CD14-positive monocyte (primary cell): ENCODE measurements at regions not wholly inside any gene's neighbourhood (a gene's known extent, or its start where the extent isn't known, plus 50 kb on each side); places are given as distances from the start of the nearest gene placed in this dataset.

Experiments used
- DNase-seq, 3 donors: peaks; one replicate each; pipeline ENCODE4 v3.0.0-alpha.2; 2011 to 2022
- H2AFZ ChIP-seq: 2 replicates; pipeline ENCODE4 v1.6.0; 2012; ENCODE audit warnings: mild to moderate bottlenecking, low read depth, low read length, inconsistent platforms; ENCODE audit not compliant: insufficient read depth, poor library complexity, severe bottlenecking
- H3K27ac ChIP-seq, 2 donors: 1 replicate in 1 of 2; 2 replicates in 1 of 2; pipeline ENCODE4 v1.5.1; 2012 to 2013; ENCODE audit warnings: low read length in 2 of 2, control low read depth in 1 of 2, inconsistent platforms in 1 of 2, low read depth in 1 of 2, mild to moderate bottlenecking in 1 of 2
- H3K27me3 ChIP-seq, 2 donors: one replicate each; pipeline versions ENCODE4 v1.6.0 to v1.6.1; 2011 to 2013; ENCODE audit warnings: low read length in 2 of 2; ENCODE audit not compliant: control insufficient read depth in 2 of 2, insufficient read depth in 2 of 2
- H3K36me3 ChIP-seq, 2 donors: replicated peaks in 1 of 2; 1 replicate in 1 of 2; 2 replicates in 1 of 2; pipeline versions ENCODE4 v1.5.1 to v1.6.1; 2012 to 2013; ENCODE audit warnings: low read length in 2 of 2, control low read depth in 1 of 2, inconsistent platforms in 1 of 2, mild to moderate bottlenecking in 1 of 2; ENCODE audit not compliant: insufficient read depth in 2 of 2, control insufficient read depth in 1 of 2
- H3K4me1 ChIP-seq, 2 donors: 1 replicate in 1 of 2; 2 replicates in 1 of 2; pipeline versions ENCODE4 v1.5.1 to v1.6.1; 2012 to 2013; ENCODE audit warnings: low read length in 2 of 2, control low read depth in 1 of 2, inconsistent platforms in 1 of 2, mild to moderate bottlenecking in 1 of 2, moderate library complexity in 1 of 2; ENCODE audit not compliant: insufficient read depth in 2 of 2, control insufficient read depth in 1 of 2
- H3K4me2 ChIP-seq: replicated peaks from 2 replicates; pipeline ENCODE3; 2012; ENCODE audit warnings: low read length, moderate library complexity, mild to moderate bottlenecking; ENCODE audit not compliant: poor library complexity, severe bottlenecking; ENCODE audit errors: extremely low read depth
- H3K4me3 ChIP-seq, 3 experiments: fragments of 200-600 bp in 1 of 3; sonication (generic) in 1 of 3; replicated peaks in 1 of 3; 1 replicate in 2 of 3; 2 replicates in 1 of 3; pipeline ENCODE4 v1.5.1; 2011 to 2013; ENCODE audit warnings: low read length in 3 of 3, mild to moderate bottlenecking in 3 of 3, control low read depth in 2 of 3, low read depth in 2 of 3, inconsistent platforms in 1 of 3, moderate library complexity in 1 of 3
- H3K79me2 ChIP-seq: 2 replicates; pipeline ENCODE4 v1.6.0; 2012; ENCODE audit warnings: mild to moderate bottlenecking, control low read depth, inconsistent platforms, low read length, moderate library complexity; ENCODE audit not compliant: insufficient read depth
- H3K9ac ChIP-seq: 2 replicates; pipeline ENCODE4 v1.6.0; 2017; ENCODE audit warnings: low read length, mild to moderate bottlenecking; ENCODE audit not compliant: insufficient read depth, poor library complexity, severe bottlenecking
- H3K9me3 ChIP-seq, 2 donors: replicated peaks in 1 of 2; 1 replicate in 1 of 2; 2 replicates in 1 of 2; pipeline versions ENCODE4 v1.5.1 to v1.6.1; 2012 to 2013; ENCODE audit warnings: low read length in 2 of 2, control low read depth in 1 of 2; ENCODE audit not compliant: control insufficient read depth in 1 of 2, insufficient read depth in 1 of 2
- H4K20me1 ChIP-seq: 2 replicates; pipeline ENCODE4 v1.6.0; 2012; ENCODE audit warnings: mild to moderate bottlenecking, low read length, control low read depth, moderate library complexity; ENCODE audit not compliant: insufficient read depth
- H3K27ac Mint-ChIP-seq, 7 donors: one replicate each; pipeline ENCODE4 v1.8.0; 2020; ENCODE audit warnings: mild to moderate bottlenecking in 7 of 7, mixed read lengths in 7 of 7, moderate library complexity in 6 of 7, inconsistent platforms in 2 of 7
- H3K27me3 Mint-ChIP-seq, 3 donors: one replicate each; pipeline ENCODE4 v1.8.0; 2021 to 2022; ENCODE audit warnings: low read depth in 3 of 3, mild to moderate bottlenecking in 3 of 3, mixed read lengths in 3 of 3, moderate library complexity in 3 of 3, inconsistent platforms in 1 of 3
- H3K36me3 Mint-ChIP-seq, 2 donors: one replicate each; pipeline ENCODE4 v1.8.0; 2020; ENCODE audit warnings: mixed read lengths in 2 of 2, inconsistent platforms in 1 of 2, mild to moderate bottlenecking in 1 of 2
- H3K4me1 Mint-ChIP-seq: one replicate; pipeline ENCODE4 v1.8.0; 2020; ENCODE audit warnings: mild to moderate bottlenecking, mixed read lengths
- H3K4me3 Mint-ChIP-seq, 2 donors: one replicate each; pipeline ENCODE4 v1.8.0; 2020; ENCODE audit warnings: mild to moderate bottlenecking in 2 of 2, mixed read lengths in 2 of 2, moderate library complexity in 1 of 2
- H3K9me3 Mint-ChIP-seq, 7 donors: one replicate each; pipeline ENCODE4 v1.8.0; 2020 to 2022; ENCODE audit warnings: mixed read lengths in 7 of 7, mild to moderate bottlenecking in 6 of 7, moderate library complexity in 6 of 7, inconsistent platforms in 2 of 7
- WGBS: methylation state at CpG from one replicate; pipeline ENCODE4 v1.1.5; 2013; ENCODE audit warnings: missing lambda C conversion rate; ENCODE audit not compliant: insufficient coverage; 5-methylcytosine and 5-hydroxymethylcytosine counted together
- intact Hi-C, 2 donors: fragments of 100-400 bp; cut with micrococcal nuclease; formaldehyde crosslinking; loops; one replicate each; pipeline versions ENCODE4 v1.15.0 to v1.15.1; 2023
- TF ChIP-seq, protein P1 (sequence below): fragments of 200-600 bp; IDR thresholded peaks from one replicate; pipeline ENCODE4 v1.8.0; 2022; ENCODE audit warnings: antibody characterized with exemption, mild to moderate bottlenecking

DNA sequence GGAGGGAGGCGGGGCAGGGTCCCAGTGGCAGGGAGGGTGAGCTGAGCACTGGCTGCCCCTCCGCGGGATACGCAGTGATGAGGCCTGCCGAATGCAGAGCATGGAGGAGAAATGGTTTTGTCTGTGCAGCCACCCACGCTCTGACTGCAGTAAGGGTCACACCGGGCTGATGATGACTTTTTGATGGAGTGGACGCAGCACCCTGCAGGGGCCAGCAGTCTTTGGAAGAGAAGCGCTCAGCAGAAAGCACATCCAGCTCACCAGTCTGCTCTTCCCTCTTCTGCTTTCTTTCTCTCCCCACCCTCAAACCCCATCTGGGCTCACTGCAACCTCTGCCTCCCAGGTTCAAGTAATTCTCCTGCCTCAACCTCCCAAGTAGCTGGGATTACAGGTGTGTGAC lies 61.9 kb upstream of the ATP1A1 start:
- Histone ChIP-seq H3K9ac (no peak overlapping the region), H3K4me1 (peaks cover 13 to 27% of the 10 kb centered on the region in 2 donors), H3K4me2 (no peak overlapping the region), H3K27me3 (no peaks in the 10 kb centered on the region), H3K79me2 (no peaks in the 10 kb centered on the region), H4K20me1 (no peaks in the 10 kb centered on the region), H2AFZ (no peak overlapping the region), H3K27ac (no peak overlapping the region), H3K4me3 (no peak overlapping the region), H3K36me3 (no peaks in the 10 kb centered on the region), H3K9me3 (no peaks in the 10 kb centered on the region)
- no peak for DNase-seq
- TF ChIP-seq, protein P1, sequence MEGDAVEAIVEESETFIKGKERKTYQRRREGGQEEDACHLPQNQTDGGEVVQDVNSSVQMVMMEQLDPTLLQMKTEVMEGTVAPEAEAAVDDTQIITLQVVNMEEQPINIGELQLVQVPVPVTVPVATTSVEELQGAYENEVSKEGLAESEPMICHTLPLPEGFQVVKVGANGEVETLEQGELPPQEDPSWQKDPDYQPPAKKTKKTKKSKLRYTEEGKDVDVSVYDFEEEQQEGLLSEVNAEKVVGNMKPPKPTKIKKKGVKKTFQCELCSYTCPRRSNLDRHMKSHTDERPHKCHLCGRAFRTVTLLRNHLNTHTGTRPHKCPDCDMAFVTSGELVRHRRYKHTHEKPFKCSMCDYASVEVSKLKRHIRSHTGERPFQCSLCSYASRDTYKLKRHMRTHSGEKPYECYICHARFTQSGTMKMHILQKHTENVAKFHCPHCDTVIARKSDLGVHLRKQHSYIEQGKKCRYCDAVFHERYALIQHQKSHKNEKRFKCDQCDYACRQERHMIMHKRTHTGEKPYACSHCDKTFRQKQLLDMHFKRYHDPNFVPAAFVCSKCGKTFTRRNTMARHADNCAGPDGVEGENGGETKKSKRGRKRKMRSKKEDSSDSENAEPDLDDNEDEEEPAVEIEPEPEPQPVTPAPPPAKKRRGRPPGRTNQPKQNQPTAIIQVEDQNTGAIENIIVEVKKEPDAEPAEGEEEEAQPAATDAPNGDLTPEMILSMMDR, result no peak
- intact Hi-C loops, result no loop called here
- no peaks in the 10 kb centered on the region for H3K9me3 Mint-ChIP-seq
- WGBS, result 83% methylated on average over 6 of the region's 9 CpGs
- H3K4me1 Mint-ChIP-seq, result no peaks in the 10 kb centered on the region
- H3K27me3 Mint-ChIP-seq, result no peaks in the 10 kb centered on the region
- H3K36me3 Mint-ChIP-seq, result no peaks in the 10 kb centered on the region
- no peak overlapping the region for H3K4me3 Mint-ChIP-seq
- H3K27ac Mint-ChIP-seq, result no peak overlapping the region

DNA sequence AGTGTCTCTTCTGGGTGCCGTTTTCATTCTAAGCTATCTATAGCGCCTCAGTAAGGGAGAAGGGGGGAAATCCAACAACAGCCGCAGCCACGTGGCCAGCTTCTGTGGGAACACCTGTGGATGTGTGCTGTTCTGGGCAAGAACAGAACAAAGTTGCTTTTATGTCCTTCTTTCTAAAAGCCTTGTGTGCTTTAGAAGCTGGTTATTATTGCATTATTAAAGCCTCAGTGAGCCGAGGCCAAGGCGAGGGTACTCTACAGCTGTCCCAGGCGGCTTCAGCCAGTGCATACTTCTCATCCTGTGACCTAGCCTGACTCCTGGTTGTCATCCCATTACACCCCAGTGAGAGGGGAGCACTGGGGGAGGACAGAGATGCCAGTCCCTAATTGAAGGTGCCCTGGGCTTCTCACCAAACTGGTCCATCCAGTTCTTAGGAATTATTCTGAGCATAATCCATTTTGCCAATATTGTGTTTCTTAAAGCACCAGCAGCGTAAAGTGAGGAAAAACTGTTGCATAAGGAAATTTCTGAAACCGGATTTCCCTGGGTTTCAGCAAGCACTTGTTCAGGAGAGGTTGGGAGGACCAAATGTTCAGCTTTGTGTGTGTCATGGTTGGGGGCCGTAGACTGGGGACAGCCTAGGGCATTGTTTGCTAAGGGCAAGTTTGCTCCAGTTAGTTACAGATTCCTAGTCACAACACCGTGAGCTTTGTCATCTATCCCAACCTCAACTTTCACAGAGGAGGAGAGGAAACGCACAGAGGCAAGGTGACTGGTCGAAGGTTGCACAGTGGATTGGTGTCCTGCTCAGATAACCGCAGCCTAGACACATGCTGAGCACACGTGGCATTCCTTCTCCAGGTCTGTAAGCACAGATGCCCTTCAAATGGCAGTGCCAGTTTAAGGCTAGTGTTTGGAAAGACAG lies 61.0 kb upstream of the ATP1A1 start:
- H3K27ac Mint-ChIP-seq, result peak overlapping the region in 1 of 7 donors; percentile 8
- no peaks in the 10 kb centered on the region for H3K36me3 Mint-ChIP-seq
- TF ChIP-seq, protein P1, result no peak
- Histone ChIP-seq H3K9me3 (no peaks in the 10 kb centered on the region), H3K4me1 (peaks cover 13 to 23% of the 10 kb centered on the region in 2 donors), H3K36me3 (no peaks in the 10 kb centered on the region), H2AFZ (no peak overlapping the region), H3K4me2 (no peak overlapping the region), H3K27me3 (no peaks in the 10 kb centered on the region), H3K9ac (no peak overlapping the region), H3K27ac (no peak overlapping the region), H3K79me2 (no peaks in the 10 kb centered on the region), H3K4me3 (no peak overlapping the region), H4K20me1 (no peaks in the 10 kb centered on the region)
- no peak for DNase-seq
- H3K9me3 Mint-ChIP-seq, result no peaks in the 10 kb centered on the region
- H3K4me3 Mint-ChIP-seq, result no peak overlapping the region
- intact Hi-C loops, result no loop called here
- no peaks in the 10 kb centered on the region for H3K4me1 Mint-ChIP-seq
- no peaks in the 10 kb centered on the region for H3K27me3 Mint-ChIP-seq
- 96% methylated on average over 8 of the region's 15 CpGs for WGBS
